ENCODE measurements at regions not wholly inside any gene's neighbourhood (a gene's known extent, or its start where the extent isn't known, plus 50 kb on each side); places are given as distances from the start of the nearest gene placed in this dataset.

DNA sequence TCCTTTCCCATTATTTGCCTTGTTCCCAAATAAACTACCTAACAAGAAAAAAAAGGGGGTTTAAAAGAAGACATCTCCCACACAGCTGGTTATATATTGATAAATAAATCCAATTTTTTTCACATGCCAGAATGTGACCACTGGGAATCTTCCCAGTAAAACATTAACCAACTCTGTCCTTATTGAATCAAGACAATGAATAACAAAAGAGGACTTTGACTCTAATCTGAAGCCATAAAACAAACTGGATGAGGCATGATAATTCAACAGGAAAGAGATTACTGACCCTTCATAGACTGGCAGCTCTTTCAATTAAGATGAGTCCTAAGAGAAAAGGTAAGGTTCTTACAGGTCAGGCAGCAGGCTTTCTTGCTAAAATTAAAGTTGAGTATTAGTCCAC lies 165.8 kb upstream of the CDH6 start:
- TF ChIP-seq EZH2phosphoT487 (IDR thresholded peaks at IDR 0.05; ENCODE audit: low read depth) = no peak
- TF ChIP-seq, protein P1, sequence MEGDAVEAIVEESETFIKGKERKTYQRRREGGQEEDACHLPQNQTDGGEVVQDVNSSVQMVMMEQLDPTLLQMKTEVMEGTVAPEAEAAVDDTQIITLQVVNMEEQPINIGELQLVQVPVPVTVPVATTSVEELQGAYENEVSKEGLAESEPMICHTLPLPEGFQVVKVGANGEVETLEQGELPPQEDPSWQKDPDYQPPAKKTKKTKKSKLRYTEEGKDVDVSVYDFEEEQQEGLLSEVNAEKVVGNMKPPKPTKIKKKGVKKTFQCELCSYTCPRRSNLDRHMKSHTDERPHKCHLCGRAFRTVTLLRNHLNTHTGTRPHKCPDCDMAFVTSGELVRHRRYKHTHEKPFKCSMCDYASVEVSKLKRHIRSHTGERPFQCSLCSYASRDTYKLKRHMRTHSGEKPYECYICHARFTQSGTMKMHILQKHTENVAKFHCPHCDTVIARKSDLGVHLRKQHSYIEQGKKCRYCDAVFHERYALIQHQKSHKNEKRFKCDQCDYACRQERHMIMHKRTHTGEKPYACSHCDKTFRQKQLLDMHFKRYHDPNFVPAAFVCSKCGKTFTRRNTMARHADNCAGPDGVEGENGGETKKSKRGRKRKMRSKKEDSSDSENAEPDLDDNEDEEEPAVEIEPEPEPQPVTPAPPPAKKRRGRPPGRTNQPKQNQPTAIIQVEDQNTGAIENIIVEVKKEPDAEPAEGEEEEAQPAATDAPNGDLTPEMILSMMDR (IDR thresholded peaks at IDR 0.05; ENCODE audit: low read depth, low read length) = no peak

Data from OCI-LY3 (cell line).